ENCODE measurements at regions not wholly inside any gene's neighbourhood (a gene's known extent, or its start where the extent isn't known, plus 50 kb on each side); places are given as distances from the start of the nearest gene placed in this dataset.

- no peak for TF ChIP-seq POLR2A (IDR thresholded peaks at IDR 0.05; ENCODE audit: extremely low read depth, insufficient read length)
- TF ChIP-seq CTCF (IDR thresholded peaks at IDR 0.05; ENCODE audit: low read depth, low read length) = no peak
- no peak for TF ChIP-seq MYC (IDR thresholded peaks at IDR 0.05; ENCODE audit: low read depth, low read length)
- no peak for TF ChIP-seq MAX (IDR thresholded peaks at IDR 0.05; ENCODE audit: low read depth, low read length)
These were observed 205.7 kb downstream of the DRD1 start for GRCh38 chr5:175238326-175238725.

Data from NB4 (cell line).